Caco-2 (cell line): ENCODE measurements at regions not wholly inside any gene's neighbourhood (a gene's known extent, or its start where the extent isn't known, plus 50 kb on each side); places are given as distances from the start of the nearest gene placed in this dataset.

Experiments
- BruUV-seq: library from RNA; stranded (reverse); fragments of 400-500 nt; replicated peaks from 2 replicates; lab custom pipeline; 2021; lab: Mats Ljungman, UMichigan
- CTCF ChIA-PET: fragments of 300-600 bp; sonication (Branson Sonifier 250); formaldehyde crosslinking; loops from one replicate; lab custom pipeline; 2022; ENCODE audit warnings: antibody characterized with exemption; lab: Charles Lee
- POLR2A ChIA-PET: fragments of 300-600 bp; sonication (Branson Sonifier 250); formaldehyde crosslinking; loops from one replicate; lab custom pipeline; 2022; ENCODE audit warnings: antibody characterized with exemption; lab: Charles Lee
- DNase-seq, 2 experiments: peaks; one replicate each; pipeline versions ENCODE4 v3.0.0 to v3.0.0-alpha.2; 2020 to 2022
- H3K27me3 ChIP-seq: replicated peaks from 2 replicates; pipeline ENCODE4 v1.6.0; 2011; ENCODE audit warnings: low read length; ENCODE audit not compliant: control insufficient read depth, insufficient read depth
- H3K36me3 ChIP-seq: 2 replicates; pipeline ENCODE4 v1.5.1; 2011; ENCODE audit warnings: low read length; ENCODE audit not compliant: control insufficient read depth, insufficient read depth
- H3K4me1 ChIP-seq: fragments of 250-450 bp; sonication (Bioruptor Pico); 2 replicates; pipeline ENCODE4 v1.5.1; 2020; ENCODE audit warnings: mild to moderate bottlenecking
- H3K4me3 ChIP-seq: 2 replicates; pipeline ENCODE4 v1.5.1; 2011; ENCODE audit warnings: low read depth, mild to moderate bottlenecking, control low read depth, low read length
- H3K9me3 ChIP-seq: fragments of 250-450 bp; sonication (Bioruptor Pico); 2 replicates; pipeline ENCODE4 v1.5.1; 2020; ENCODE audit warnings: mild to moderate bottlenecking, moderate library complexity
- H3K27ac Mint-ChIP-seq: one replicate; pipeline ENCODE4 v1.8.0; 2022; ENCODE audit warnings: mixed read lengths; ENCODE audit not compliant: unreplicated experiment
- H3K27me3 Mint-ChIP-seq: one replicate; pipeline ENCODE4 v1.8.0; 2022; ENCODE audit warnings: mixed read lengths; ENCODE audit not compliant: insufficient read depth, unreplicated experiment
- H3K36me3 Mint-ChIP-seq: one replicate; pipeline ENCODE4 v1.8.0; 2022; ENCODE audit warnings: mild to moderate bottlenecking, mixed read lengths; ENCODE audit not compliant: insufficient read depth, unreplicated experiment
- H3K4me1 Mint-ChIP-seq: one replicate; pipeline ENCODE4 v1.8.0; 2022; ENCODE audit warnings: low read depth, mixed read lengths; ENCODE audit not compliant: unreplicated experiment
- H3K4me3 Mint-ChIP-seq: one replicate; pipeline ENCODE4 v1.8.0; 2022; ENCODE audit warnings: mild to moderate bottlenecking, moderate library complexity, mixed read lengths; ENCODE audit not compliant: unreplicated experiment
- H3K9me3 Mint-ChIP-seq: one replicate; pipeline ENCODE4 v1.8.0; 2022; ENCODE audit warnings: mixed read lengths; ENCODE audit not compliant: unreplicated experiment
- intact Hi-C: fragments of 100-400 bp; cut with micrococcal nuclease; formaldehyde crosslinking; loops from one replicate; pipeline ENCODE4 v1.10.0; 2022; ENCODE audit not compliant: unreplicated experiment
- TF ChIP-seq, protein P1 (sequence below), 2 experiments: fragments of 200-600 bp in 1 of 2; IDR thresholded peaks; 1 replicate in 1 of 2; 2 replicates in 1 of 2; pipeline versions ENCODE4 v1.5.1 to v1.8.0; 2011 to 2022; ENCODE audit warnings: antibody characterized with exemption in 1 of 2, control low read depth in 1 of 2, inconsistent platforms in 1 of 2, low read depth in 1 of 2, low read length in 1 of 2, mild to moderate bottlenecking in 1 of 2, moderate library complexity in 1 of 2; ENCODE audit not compliant: insufficient read depth in 1 of 2, severe bottlenecking in 1 of 2, unreplicated experiment in 1 of 2

DNA sequence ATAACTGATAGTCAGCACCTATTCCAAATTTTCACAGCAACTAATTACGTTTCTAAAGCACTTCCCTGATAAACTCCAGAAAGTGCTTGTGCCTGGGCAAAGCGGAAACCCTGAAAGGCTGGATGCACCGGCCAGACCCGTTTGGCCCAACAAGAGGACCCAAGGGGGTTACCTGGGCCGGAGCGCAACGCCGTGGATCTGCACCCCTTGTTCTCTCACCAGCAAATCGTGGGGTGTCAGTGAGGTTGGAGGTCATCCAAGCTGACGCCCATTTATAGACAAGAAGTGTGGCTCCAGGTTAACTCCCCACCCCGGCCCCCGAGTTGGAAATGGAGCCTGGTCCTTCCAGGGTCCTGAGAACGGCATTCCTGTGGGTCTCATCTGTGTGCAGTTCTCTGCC is 167.0 kb upstream of the HDAC4 start:
- no TSS peak for BruUV-seq
- TF ChIP-seq, protein P1, sequence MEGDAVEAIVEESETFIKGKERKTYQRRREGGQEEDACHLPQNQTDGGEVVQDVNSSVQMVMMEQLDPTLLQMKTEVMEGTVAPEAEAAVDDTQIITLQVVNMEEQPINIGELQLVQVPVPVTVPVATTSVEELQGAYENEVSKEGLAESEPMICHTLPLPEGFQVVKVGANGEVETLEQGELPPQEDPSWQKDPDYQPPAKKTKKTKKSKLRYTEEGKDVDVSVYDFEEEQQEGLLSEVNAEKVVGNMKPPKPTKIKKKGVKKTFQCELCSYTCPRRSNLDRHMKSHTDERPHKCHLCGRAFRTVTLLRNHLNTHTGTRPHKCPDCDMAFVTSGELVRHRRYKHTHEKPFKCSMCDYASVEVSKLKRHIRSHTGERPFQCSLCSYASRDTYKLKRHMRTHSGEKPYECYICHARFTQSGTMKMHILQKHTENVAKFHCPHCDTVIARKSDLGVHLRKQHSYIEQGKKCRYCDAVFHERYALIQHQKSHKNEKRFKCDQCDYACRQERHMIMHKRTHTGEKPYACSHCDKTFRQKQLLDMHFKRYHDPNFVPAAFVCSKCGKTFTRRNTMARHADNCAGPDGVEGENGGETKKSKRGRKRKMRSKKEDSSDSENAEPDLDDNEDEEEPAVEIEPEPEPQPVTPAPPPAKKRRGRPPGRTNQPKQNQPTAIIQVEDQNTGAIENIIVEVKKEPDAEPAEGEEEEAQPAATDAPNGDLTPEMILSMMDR (IDR thresholded peaks at IDR 0.05; ENCODE audit: insufficient read depth in 1 of 2, low read depth in 1 of 2, low read length in 1 of 2, severe bottlenecking in 1 of 2, unreplicated experiment in 1 of 2): no peak
- DNase-seq: no peak
- no peaks in the 10 kb centered on the region for H3K27me3 ChIP-seq
- no peaks in the 10 kb centered on the region for H3K9me3 Mint-ChIP-seq
- H3K27ac Mint-ChIP-seq: no peak overlapping the region
- ChIA-PET CTCF (no interaction called here), POLR2A (no interaction called here)
- peaks cover 4% of the 10 kb centered on the region for H3K27me3 Mint-ChIP-seq
- H3K4me1 Mint-ChIP-seq: no peaks in the 10 kb centered on the region
- no peaks in the 10 kb centered on the region for H3K36me3 Mint-ChIP-seq
- intact Hi-C loops: no loop called here
- H3K9me3 ChIP-seq: no peaks in the 10 kb centered on the region
- no peaks in the 10 kb centered on the region for H3K36me3 ChIP-seq
- no peaks in the 10 kb centered on the region for H3K4me1 ChIP-seq
- H3K4me3 ChIP-seq: no peak overlapping the region
- H3K4me3 Mint-ChIP-seq: no peak overlapping the region

DNA sequence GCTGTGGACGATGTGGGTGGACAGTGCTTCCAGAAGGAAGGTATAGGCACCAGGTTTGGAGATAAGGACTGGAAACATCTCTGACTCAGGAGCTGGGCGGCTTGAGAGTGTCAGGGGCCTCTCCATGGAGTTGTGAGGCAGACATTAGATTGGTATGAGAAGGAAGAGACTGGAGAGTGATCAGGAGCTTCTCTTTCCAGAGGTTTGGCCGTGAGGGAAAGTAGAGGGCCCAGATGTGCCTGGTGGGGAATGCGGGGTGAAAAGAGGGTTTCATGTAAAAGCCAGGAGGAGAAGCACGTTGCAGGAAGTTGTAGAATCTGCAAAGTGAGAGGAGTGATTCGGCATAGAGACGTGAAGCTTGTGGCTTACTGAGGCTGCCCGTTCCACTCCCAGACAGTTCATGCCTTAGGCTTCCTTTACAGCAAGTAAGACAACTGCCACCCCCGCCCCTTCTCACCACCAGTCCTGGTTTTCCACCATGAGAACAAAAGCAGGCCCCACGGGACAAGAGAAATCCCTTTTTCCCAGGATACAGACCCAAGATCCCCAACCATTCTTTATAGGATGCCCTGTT is 166.3 kb upstream of the HDAC4 start:
- H3K27ac Mint-ChIP-seq: no peak overlapping the region
- no peak overlapping the region for H3K4me3 ChIP-seq
- H3K4me1 Mint-ChIP-seq: no peaks in the 10 kb centered on the region
- no peaks in the 10 kb centered on the region for H3K9me3 Mint-ChIP-seq
- no peaks in the 10 kb centered on the region for H3K9me3 ChIP-seq
- no TSS peak for BruUV-seq
- intact Hi-C loops: no loop called here
- no peaks in the 10 kb centered on the region for H3K36me3 ChIP-seq
- ChIA-PET POLR2A (no interaction called here), CTCF (no interaction called here)
- TF ChIP-seq, protein P1 (IDR thresholded peaks at IDR 0.05; ENCODE audit: insufficient read depth in 1 of 2, low read depth in 1 of 2, low read length in 1 of 2, severe bottlenecking in 1 of 2, unreplicated experiment in 1 of 2): no peak
- peaks cover 4% of the 10 kb centered on the region for H3K27me3 Mint-ChIP-seq
- no peaks in the 10 kb centered on the region for H3K4me1 ChIP-seq
- H3K4me3 Mint-ChIP-seq: no peak overlapping the region
- H3K36me3 Mint-ChIP-seq: no peaks in the 10 kb centered on the region
- no peaks in the 10 kb centered on the region for H3K27me3 ChIP-seq
- DNase-seq: no peak

DNA sequence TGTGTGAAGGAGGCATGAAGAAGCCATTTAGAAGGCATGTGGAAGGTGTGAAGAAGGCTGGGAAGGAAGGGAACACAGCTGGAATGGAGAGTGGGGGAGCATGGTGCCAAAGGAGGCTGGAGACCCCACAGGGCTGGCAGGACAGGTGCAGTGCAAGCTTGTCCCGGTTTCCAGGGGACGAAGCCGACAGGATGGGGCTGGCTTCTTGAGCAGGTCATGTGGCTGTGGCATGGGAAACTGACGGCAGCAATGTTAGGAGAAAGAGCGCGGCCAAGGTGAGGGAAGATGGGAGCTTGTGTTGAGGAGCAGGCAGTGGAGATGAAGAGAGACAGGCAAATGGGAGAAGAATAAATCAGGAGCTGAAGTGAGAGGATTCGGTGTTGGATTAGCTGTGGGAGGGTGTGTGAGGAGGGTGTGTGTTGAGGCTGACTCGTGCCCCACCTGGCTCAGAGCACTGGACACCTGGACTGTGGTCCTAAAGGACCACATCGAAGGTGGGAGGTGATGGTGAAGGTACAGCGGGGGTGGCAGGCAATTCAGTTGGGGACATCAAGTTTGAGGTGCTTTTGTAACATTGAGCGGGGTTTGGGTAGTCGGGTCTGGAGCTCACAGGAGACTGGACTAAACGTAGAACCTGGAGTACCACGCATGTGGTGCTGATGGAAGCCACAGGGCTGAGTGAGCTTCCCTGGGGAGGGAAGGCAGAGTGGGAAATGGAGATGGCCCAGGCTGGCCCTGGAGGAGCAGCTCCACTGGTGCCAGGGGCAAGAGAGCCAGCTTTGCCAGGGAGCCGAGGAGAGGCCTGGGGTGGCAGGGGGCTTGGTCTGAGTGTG is 165.6 kb upstream of the HDAC4 start:
- Histone ChIP-seq H3K4me3 (no peak overlapping the region), H3K27me3 (no peaks in the 10 kb centered on the region), H3K4me1 (no peaks in the 10 kb centered on the region), H3K9me3 (no peaks in the 10 kb centered on the region), H3K36me3 (no peaks in the 10 kb centered on the region)
- ChIA-PET POLR2A (no interaction called here), CTCF (no interaction called here)
- intact Hi-C loops: no loop called here
- Mint-ChIP-seq H3K36me3 (no peaks in the 10 kb centered on the region), H3K9me3 (no peaks in the 10 kb centered on the region), H3K4me1 (no peaks in the 10 kb centered on the region), H3K4me3 (no peak overlapping the region), H3K27ac (no peak overlapping the region), H3K27me3 (peaks cover 4% of the 10 kb centered on the region)
- DNase-seq: no peak
- TF ChIP-seq, protein P1 (IDR thresholded peaks at IDR 0.05; ENCODE audit: insufficient read depth in 1 of 2, low read depth in 1 of 2, low read length in 1 of 2, severe bottlenecking in 1 of 2, unreplicated experiment in 1 of 2): no peak
- no TSS peak for BruUV-seq
